Psoas muscle (tissue), 7 donors: ENCODE measurements at regions not wholly inside any gene's neighbourhood (a gene's known extent, or its start where the extent isn't known, plus 50 kb on each side); places are given as distances from the start of the nearest gene placed in this dataset.

Experiments
- ATAC-seq, 4 donors: fragments of 200-7000 bp; cut with Tn5 transposase; one replicate each; pipeline ENCODE4 v1.9.1; 2020; ENCODE audit warnings: moderate library complexity in 3 of 4, mild to moderate bottlenecking in 2 of 4
- DNase-seq, 2 donors: peaks; one replicate each; pipeline ENCODE4 v3.0.0-alpha.2; 2020
- H3K27ac ChIP-seq: fragments of 200-600 bp; one replicate; pipeline ENCODE4 v1.8.0; 2022
- H3K27me3 ChIP-seq, 3 donors: fragments of 200-600 bp in 1 of 3; one replicate each; pipeline versions ENCODE4 v1.6.1 to v1.8.0; 2013 to 2022; ENCODE audit warnings: low read length in 2 of 3, mild to moderate bottlenecking in 2 of 3, moderate library complexity in 1 of 3; ENCODE audit not compliant: insufficient read depth in 3 of 3
- H3K36me3 ChIP-seq, 2 donors: fragments of 200-600 bp in 1 of 2; one replicate each; pipeline versions ENCODE4 v1.6.1 to v1.8.0; 2013 to 2022; ENCODE audit warnings: low read depth in 1 of 2, mild to moderate bottlenecking in 1 of 2, moderate library complexity in 1 of 2; ENCODE audit not compliant: insufficient read depth in 1 of 2
- H3K4me1 ChIP-seq: fragments of 200-600 bp; one replicate; pipeline ENCODE4 v1.8.0; 2022
- H3K4me3 ChIP-seq: fragments of 200-600 bp; one replicate; pipeline ENCODE4 v1.8.0; 2022; ENCODE audit warnings: mild to moderate bottlenecking
- H3K9me3 ChIP-seq: fragments of 200-600 bp; one replicate; pipeline ENCODE4 v1.8.0; 2022
- WGBS, 3 donors: extraction: QIAGEN DNeasy Blood & Tissue Kit; methylation state at CpG; one replicate each; pipeline versions ENCODE4 v1.1.6 to v1.1.7; 2013; 5-methylcytosine and 5-hydroxymethylcytosine counted together
- intact Hi-C, 2 donors: fragments of 100-400 bp; cut with DNase I; formaldehyde crosslinking; loops; one replicate each; pipeline versions ENCODE4 v1.11.0 to v1.14.2; 2022
- TF ChIP-seq, protein P1 (sequence below): fragments of 200-600 bp; IDR thresholded peaks from one replicate; pipeline ENCODE4 v1.8.0; 2022; ENCODE audit warnings: antibody characterized with exemption
- donor health status: healthy with polysubstance abuse.
- donor health status: DM: no; HTN: no; CAD: no; lungs with moderate emphysema.
- donor health status: Bipolar disorder and iron deficiency.
- donor health status: healthy.
- donor health status: DM: yes; HTN: yes; CAD: no.
- donor health status: DM: no; HTN: no; CAD: no.
- donor health status: DM: yes; HTN: yes; CAD: no.

DNA sequence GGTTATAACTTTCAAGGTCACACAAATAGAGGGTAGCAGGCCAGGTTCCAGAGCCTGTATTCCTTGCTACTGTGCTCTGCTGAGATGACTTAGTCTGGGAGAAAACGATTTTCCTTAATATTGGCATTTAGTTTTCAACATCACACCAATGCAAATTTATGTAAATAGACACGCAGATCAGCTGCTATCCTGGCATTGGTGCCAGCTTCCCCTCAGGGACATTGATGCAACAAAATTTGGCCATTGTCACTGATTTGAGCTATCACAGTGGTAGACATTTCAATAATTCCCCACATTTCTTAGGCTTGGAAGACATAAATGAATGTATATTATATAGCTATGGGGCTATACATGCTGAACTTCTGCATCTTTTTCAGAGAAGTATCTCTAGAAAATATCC is 71.6 kb upstream of the ASTN2 start:
- H3K36me3 ChIP-seq, result no peaks in the 10 kb centered on the region
- DNase-seq (no peak), ATAC-seq (no peak)
- no peak overlapping the region for H3K27ac ChIP-seq
- TF ChIP-seq, protein P1, sequence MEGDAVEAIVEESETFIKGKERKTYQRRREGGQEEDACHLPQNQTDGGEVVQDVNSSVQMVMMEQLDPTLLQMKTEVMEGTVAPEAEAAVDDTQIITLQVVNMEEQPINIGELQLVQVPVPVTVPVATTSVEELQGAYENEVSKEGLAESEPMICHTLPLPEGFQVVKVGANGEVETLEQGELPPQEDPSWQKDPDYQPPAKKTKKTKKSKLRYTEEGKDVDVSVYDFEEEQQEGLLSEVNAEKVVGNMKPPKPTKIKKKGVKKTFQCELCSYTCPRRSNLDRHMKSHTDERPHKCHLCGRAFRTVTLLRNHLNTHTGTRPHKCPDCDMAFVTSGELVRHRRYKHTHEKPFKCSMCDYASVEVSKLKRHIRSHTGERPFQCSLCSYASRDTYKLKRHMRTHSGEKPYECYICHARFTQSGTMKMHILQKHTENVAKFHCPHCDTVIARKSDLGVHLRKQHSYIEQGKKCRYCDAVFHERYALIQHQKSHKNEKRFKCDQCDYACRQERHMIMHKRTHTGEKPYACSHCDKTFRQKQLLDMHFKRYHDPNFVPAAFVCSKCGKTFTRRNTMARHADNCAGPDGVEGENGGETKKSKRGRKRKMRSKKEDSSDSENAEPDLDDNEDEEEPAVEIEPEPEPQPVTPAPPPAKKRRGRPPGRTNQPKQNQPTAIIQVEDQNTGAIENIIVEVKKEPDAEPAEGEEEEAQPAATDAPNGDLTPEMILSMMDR, result no peak
- no peaks in the 10 kb centered on the region for H3K9me3 ChIP-seq
- 60 to 64% (median 62%) methylated on average over 2 of the region's 2 CpGs for WGBS, 3 donors
- no peaks in the 10 kb centered on the region for H3K27me3 ChIP-seq
- H3K4me3 ChIP-seq, result no peak overlapping the region
- H3K4me1 ChIP-seq, result no peaks in the 10 kb centered on the region
- intact Hi-C loops, result no loop called here

DNA sequence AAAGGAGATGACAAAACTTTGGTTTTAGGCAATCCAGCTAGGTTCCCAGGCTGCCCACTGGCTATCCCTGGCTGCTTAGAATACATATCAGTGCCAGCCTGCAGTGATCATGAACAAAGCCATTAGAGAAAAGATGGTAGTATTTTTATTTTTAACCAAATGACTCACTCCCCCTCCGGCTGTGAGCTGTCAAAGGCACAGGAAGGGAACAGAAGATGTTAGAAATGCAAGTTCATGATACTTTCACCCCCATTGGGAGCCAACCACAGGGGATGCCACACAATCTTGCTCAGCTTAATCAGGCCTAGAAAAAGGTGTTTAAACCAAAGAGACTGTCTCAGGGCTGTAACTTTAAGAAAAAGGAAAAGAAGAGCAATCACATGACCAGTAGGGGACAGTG is 70.3 kb upstream of the ASTN2 start:
- DNase-seq (no peak), ATAC-seq (peak; percentile 42 to 66 (median 58))
- no peaks in the 10 kb centered on the region for H3K9me3 ChIP-seq
- no peaks in the 10 kb centered on the region for H3K4me1 ChIP-seq
- intact Hi-C loops, result no loop called here
- no peak overlapping the region for H3K4me3 ChIP-seq
- no peaks in the 10 kb centered on the region for H3K36me3 ChIP-seq
- TF ChIP-seq, protein P1, result no peak
- H3K27me3 ChIP-seq, result no peaks in the 10 kb centered on the region
- WGBS, 3 donors, result 5 to 46% (median 10%) methylated on average over 1 of the region's 1 CpG
- no peak overlapping the region for H3K27ac ChIP-seq

DNA sequence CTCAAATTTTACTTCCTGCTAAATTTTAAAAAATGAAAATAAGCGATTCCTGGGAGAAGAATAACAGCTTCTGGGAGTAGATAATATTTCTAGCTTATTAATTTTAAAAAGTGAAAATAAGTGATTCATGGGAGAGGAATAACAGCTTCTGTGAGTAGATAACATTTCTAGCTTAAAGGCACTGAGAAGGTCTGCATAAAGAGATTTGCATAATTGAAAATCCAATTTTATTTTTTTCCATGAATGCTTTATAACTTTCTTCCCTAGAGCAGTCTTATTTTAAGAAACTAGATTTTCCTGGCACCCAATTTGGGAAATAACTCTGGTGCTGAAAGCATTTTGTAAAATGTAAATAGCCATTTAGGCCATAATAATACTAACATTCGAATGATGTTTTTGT is 65.9 kb upstream of the ASTN2 start:
- Histone ChIP-seq H3K4me1 (no peaks in the 10 kb centered on the region), H3K4me3 (no peak overlapping the region), H3K36me3 (no peaks in the 10 kb centered on the region), H3K27ac (no peak overlapping the region), H3K9me3 (no peaks in the 10 kb centered on the region), H3K27me3 (no peaks in the 10 kb centered on the region)
- intact Hi-C loops, result no loop called here
- WGBS, 3 donors, result 91 to 92% (median 91%) methylated on average over 2 of the region's 2 CpGs
- TF ChIP-seq, protein P1, result no peak
- DNase-seq (no peak), ATAC-seq (no peak)

DNA sequence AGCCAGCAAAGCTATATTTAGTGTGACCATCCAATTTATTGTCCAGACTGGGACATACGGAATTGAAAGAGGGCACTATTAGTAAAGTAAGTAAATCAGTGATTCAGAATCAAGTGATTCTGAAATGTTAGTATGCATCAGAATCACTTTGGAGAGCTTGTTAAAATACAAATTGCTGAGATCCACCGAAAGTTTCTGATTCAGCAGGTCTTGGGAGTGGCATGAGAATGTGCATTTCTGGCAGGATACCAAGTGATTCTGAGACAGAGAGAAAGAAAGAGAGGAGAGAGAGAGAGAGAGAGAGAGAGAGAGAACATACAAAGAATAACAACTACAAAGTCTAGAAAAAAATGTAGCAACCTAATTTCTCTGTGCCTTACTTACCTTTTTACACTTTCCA is 65.4 kb upstream of the ASTN2 start:
- Histone ChIP-seq H3K9me3 (no peaks in the 10 kb centered on the region), H3K27ac (no peak overlapping the region), H3K4me3 (no peak overlapping the region), H3K4me1 (no peaks in the 10 kb centered on the region), H3K36me3 (no peaks in the 10 kb centered on the region), H3K27me3 (no peaks in the 10 kb centered on the region)
- ATAC-seq (no peak), DNase-seq (no peak)
- intact Hi-C loops, result no loop called here
- 40 to 60% (median 42%) methylated on average over 2 of the region's 2 CpGs for WGBS, 3 donors
- TF ChIP-seq, protein P1, result no peak

DNA sequence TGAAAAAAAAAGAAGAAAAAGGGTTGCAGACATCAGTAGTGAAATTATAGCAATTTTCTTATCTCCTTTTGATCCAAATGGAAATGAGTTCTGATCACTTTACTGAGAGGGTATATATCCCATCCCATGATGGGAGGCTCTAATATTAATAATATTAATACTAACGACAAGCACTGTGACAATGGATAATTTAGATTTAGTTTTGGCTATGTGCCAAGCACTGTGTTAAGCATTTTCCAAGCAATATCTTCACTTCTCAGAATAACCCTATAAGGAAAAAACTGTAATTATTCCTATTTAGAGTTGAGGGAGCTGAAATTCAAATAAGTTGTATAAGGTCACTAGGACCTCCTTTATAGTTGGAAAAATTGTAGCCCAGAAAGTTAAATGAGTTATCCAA is 58.4 kb upstream of the ASTN2 start:
- DNase-seq, result no peak
- TF ChIP-seq, protein P1, result no peak
- H3K9me3 ChIP-seq, result no peaks in the 10 kb centered on the region
- H3K27me3 ChIP-seq, result no peaks in the 10 kb centered on the region
- WGBS, 3 donors, result 19 to 27% (median 24%) methylated on average over 1 of the region's 1 CpG
- intact Hi-C loops, result no loop called here
- no peak overlapping the region for H3K27ac ChIP-seq
- no peaks in the 10 kb centered on the region for H3K4me1 ChIP-seq
- no peak overlapping the region for H3K4me3 ChIP-seq
- H3K36me3 ChIP-seq, result no peaks in the 10 kb centered on the region
- no peak for ATAC-seq
